Hematopoietic multipotent progenitor cell treated with erythropoietin and hydrocortisone succinate and interleukin-3 and kit ligand, for 6 days (in vitro differentiated cells): ENCODE measurements at regions not wholly inside any gene's neighbourhood (a gene's known extent, or its start where the extent isn't known, plus 50 kb on each side); places are given as distances from the start of the nearest gene placed in this dataset.
"Not testable (repeated sequence)": the region's sequence is repeated elsewhere in the genome, so short reads cannot be mapped to it uniquely, and the experiment has no call there.

Experiments used
- DNase-seq: peaks from one replicate; pipeline ENCODE4 v3.0.0-alpha.2; 2015

DNA sequence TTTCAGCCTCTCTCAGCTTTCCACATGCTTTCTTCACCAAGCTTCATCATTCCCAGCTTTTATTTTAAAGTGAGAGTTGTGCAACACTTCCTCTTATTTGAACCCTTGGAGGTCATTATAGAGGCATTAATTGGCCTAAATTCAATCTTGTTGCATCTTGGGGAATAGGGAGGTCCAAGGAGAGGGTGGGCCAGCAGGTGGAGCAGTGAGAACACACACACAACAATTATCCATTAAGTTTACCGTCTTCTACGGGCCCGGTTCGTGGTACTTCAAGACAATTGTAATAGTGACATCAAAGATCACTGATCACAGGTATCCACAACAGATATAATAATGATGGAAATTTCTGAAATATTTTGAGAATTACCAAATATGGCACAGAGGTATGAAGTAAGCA, 457.2 kb upstream of the SMIM21 start:
- no peak for DNase-seq

DNA sequence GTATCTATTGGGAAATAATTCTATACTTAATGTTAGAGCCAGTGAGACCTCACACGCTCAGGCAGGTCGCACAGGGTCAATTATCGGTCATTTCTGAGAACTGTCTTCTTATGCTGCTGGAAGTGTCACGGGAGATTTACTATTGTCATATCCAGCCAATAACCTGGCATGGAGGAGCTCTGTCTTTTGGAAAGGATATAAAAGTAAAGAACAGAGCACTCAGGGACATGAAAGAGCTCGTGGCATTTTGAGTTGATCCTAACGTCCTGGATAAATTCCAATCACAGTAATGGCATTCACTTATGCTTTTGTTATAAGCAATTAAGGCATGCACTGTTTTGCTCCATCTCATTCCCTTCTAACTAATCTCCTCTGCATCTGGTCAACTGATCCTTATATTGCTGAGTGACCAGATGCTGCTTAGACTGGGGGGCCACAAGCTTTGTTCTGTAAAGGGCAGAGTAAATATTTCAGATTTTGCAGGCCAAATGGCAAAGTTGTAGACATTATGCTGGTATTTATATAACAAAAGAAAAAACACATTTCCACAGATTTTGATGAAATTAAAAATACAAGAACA, 453.5 kb upstream of the SMIM21 start:
- DNase-seq: no peak

DNA sequence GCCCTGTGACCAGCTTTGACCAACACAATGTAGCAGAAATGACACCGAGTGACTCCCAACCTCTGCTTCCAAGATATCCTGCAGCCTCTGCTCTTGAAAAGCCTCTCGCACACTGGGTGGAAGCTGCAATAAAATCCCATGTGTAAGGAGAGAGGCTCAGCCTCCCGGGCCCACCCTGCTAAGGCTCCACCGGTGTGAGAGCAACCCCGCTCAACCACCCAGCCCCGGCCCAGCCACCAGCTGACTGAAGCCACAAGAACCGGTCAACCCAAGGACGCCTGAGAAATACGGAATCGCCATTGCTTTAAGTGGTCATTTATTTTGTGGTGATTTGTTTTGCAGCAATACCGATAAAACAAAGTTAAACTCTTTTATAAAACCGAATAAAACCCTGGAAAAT, 452.8 kb upstream of the SMIM21 start:
- no peak for DNase-seq

DNA sequence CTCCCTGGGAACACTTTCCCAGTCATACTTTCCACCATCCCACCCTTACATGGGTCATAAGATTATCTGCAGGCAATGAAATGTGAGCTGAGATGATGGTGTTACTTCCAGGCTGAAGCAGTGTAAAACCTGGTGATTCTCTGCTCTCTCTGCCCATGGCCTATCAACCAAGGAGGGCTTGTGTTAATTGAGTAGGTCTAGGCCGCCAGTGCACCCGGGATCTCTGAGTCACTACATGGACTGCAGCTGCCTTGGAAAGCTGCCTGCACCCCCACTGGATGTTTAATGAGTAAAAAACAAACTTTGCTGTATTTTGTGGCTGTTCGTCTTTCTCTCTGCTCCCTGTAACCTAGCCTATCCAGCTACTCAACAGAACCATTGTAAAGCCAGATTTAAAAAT, 451.7 kb upstream of the SMIM21 start:
- DNase-seq: no peak

DNA sequence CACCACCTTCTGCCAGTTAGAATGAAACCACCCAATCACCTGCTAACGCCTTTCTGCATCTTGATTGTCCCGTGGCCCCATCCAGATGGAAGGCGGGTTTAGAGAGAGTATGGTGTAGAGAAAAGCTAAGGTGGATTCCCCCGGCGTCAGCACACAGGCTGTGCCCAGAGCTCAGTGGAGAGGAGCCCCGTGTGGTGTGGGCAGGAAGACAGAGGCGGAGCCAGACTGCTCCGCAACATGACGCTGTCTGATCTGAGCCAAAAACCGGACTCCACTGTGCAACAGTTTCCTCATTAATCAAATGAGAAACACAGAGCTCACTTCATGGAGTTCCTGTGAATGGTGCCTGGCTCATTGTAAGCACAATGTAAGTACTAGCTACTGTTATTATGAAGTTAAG, 448.1 kb upstream of the SMIM21 start:
- no peak for DNase-seq

DNA sequence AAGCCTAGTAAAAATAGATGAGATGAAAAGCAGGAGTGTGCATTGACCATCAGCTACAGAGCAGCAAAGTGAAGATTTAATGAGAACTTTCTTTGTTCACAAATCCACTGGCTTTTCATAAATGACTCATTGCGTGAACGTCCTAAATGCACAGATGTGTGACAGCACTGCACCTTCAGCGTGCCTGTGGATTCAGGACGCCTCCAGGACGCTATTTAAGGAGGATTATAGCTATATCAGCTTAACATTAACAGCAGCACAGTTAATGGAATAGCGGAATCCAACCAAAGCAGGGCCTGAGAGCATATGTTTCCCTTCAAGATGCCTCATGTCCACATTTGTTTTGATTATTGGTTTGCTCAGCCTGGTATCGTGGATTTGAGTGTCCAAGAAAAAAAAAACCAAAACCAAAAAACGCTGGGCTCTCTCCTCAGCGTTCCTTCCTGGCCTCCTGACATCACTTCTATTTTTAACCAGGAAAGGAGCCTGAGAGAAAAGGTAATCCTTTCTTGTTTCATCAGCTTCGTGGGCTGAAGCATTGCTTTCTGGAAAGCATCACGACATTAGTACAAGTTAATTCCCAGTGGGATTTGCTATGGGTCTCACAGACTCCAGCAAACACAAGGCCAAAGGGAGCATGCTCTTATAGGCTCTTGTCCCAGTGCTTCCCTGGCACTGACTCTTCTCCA, 447.0 kb upstream of the SMIM21 start:
- DNase-seq: no peak

DNA sequence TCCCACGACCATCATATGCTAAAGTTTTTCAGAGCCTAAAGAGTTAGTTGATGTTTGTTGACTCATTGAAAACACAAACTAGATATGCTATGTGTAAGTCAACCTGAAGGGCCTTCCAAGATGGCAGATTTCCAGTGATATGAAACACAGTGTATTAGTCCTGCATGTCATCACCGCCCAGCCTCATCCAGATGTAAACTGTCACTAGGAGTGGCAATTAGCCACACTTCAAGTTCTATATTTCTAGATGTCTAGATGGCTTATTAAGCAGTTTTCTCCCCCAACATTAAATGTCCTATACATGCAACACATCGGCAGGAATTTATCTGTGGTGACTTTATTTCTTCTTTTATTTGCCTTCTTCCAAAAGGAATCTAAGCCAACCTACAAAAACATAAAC, 444.1 kb upstream of the SMIM21 start:
- DNase-seq: no peak

DNA sequence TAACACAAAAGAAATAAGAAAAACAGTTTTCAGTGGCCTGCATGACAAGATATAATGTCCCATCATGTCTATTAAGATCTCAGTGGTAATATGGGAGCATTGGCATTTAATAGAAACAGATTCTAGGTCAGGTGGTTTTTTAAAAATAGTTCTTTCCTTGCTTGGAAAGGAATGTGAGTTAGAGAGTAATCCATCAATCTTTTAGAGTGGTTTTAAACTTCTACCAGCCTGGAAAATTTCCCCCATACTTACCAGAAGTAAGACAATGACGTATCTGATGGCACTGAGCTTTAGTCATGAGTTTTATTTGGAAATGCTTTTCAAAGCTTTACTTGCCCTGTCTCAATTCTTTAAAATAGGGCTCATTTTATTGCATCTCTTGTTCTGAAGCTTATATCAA, 441.7 kb upstream of the SMIM21 start:
- no peak for DNase-seq

DNA sequence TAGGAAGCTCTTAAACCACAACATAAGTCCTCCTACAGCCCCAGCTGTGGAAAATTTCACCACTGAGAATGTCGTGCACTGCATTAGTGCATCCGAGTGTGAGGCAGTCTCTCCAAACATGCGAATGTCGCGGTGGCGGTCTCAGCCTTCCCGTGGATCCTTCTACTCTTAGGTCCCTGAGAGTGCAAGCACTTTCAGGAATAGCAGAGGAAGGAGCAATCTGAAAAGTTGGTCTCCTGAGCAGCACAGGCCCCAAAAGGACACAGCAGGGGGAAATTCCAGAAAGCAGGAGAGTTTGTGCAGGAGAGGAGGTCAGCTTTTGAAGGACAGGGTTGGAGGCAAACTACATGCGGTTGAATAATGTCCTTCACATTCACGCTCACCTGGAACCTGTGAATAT, 440.5 kb upstream of the SMIM21 start:
- DNase-seq: no peak

DNA sequence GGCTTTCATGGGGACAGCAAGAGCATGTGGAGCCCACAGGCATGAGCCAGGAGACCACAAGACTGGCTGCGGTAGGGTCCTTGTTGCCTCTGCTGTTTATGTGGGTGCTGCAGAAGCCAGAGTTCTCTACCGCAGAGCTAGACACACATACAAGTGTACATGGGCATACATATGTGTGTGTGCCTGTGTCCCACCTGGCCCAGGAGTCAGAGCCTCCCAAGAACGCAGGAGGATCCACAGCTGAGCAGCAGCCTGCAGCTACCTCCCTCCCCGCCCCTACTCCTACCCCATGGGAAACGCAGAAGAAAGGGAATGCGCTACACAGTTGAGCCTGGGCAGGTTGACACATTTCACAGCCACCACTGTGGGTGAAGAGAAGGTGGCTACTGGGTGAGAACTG, 438.1 kb upstream of the SMIM21 start:
- no peak for DNase-seq

DNA sequence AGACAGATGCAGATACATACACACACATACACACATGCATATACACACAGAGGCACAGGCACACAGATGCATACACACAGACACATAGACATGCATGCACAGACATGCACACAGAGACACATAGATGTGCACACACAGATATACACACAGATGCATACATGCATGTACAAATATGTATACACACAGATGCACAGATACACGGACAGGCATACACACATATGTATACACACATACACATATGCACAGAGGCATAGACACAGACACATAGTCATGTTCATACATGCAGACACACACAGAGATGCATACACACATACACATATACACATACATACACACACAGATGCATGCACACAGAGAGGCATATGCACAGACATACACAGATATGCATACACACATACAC, 437.3 kb upstream of the SMIM21 start:
- no peak for DNase-seq

DNA sequence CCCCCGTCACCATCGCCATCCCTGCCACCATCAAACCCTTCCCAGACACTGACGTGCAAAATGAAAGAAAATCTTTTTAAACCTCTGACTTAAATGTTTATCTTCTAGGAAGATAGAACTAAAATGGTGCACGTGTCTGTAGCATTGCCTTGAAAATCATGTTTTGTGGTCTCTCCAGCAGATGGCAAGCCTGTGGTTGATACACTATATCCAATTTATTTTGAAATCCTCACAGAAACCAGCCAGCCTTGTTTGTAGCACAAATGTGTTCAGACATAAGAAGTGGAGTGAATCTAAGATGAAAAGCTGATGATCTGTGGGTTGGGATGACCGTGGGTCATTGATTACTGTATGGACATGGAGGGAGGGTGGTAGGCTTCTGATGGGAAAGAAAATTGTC, 436.2 kb upstream of the SMIM21 start:
- no peak for DNase-seq

DNA sequence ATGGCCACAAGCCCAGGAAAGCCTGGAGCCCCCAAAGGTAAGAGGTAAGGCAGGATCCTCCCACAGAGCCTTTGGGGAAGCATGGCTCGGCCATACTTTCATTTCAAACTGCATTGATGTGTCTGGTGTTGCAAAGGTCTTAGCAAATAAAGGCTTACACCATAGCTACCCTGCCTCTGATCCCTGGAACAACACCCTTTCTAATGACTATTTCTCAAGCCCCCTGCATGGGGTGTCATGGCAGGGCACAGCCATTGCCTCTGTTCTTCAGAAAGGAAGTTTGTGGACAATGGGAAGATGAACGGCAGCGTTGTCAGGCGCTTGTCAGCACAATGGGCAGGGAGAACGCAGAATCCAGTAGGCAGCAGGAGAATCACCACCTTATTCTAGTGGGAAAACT, 435.0 kb upstream of the SMIM21 start:
- DNase-seq: no peak

DNA sequence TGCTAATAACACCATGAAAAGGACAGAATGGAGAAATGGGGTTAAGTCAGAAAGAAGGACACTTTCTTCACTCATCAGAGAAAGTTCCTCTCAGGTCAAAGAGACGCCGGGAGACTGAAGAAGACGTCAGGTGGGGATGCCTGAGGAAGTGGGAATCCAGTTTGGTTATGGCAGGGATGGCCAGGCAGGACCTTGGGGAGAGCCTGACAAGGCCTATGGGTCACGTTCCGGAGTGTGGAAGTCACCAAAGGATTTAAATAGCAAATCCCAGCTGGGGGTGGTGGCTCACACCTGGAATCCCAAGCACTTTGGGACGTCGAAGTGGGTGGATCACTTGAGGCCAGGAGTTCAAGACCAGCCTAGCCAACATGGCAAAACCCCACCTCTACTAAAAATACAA, 432.7 kb upstream of the SMIM21 start:
- no peak for DNase-seq

DNA sequence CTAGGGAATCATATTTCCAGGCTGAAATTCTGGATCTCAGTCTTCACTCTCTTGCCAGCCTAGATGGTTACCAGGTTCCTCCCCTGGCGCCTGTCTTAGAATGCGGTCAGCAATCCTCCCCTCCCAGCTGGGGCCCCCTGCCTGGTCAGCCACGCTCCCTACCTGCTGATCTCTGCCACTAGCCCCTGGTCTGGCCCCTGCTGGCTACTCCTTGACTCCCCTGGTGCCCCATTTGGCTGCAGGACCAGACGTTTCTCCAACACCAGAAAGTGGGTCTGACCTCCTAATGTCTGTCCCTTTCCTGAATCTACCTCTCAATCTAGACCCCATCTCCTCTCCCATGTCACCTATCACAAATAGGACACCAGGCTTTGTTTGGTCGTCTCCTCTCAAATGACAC, 432.0 kb upstream of the SMIM21 start:
- no peak for DNase-seq

DNA sequence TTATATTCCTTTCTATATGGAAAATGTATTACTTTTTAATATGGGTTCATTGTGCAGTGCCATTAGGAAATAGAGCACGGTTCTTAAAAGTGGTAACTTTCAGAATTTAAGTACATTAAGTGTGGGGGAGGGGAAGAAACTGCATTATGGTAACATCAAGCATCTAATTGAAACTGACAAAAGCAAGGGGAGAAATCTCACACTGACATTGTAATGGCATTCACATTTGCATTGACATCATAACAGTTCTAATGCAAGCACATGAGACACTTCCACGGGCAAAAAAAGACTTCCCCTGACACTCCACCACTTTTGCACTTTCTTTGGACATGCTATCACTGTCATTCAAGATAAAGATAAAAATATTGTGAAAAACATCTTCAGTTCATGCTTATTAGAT, 431.3 kb upstream of the SMIM21 start:
- no peak for DNase-seq

DNA sequence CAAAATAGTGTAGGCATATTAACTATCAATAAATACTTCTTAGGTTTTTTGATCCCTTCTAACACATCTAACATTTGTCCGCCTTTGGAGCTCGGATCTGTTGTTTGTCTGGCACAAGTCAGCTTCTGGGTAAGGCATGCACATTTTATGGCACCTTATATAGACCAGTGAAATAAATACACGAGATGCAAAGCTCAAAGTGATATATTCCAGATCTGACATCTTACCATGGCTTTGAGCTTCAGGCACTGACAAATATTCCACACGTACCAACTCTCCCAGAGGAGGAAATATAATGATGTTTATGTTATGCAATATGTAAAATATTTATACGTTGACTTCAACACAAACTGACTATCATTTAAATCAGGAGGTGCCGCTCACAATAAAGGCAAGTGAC, 430.1 kb upstream of the SMIM21 start:
- DNase-seq: no peak

DNA sequence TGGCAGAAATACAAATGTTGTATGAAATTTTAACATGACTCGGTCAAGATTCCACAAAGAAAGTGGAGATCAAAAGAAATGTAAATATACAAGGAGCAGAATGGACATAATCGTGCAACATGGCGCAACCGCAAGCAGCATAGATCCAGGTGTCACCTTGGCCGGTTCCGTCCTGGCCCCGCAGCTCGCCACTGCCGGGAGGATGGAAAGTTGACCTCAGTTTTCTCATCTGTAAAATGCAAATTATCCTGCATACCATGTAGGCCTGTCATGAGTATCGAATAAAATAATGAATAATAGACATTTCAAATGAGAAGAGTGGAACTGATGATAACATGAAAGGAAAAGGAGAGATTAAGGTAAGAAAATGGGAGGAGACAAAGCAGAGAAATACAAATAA, 427.3 kb upstream of the SMIM21 start:
- DNase-seq: no peak

DNA sequence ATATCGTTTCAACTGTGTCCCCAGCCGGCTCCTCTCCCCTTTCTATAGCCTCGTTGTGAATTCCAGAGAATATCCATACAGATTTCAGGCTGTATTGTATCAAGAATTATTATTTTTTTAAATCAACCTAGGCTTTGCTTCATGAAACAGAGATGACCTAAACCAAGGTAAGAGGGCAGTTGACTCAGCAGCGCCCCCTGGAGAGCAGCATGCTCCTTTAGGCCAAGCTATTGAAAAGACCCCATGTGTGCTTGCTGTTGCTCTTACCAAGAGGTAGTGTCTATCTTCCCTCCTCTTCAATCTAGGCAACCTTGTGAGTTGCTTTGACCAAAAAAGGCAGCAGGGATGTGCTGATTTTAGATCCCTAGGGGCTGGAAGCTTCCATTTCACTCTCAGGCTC, 426.7 kb upstream of the SMIM21 start:
- DNase-seq: peak; percentile 31

DNA sequence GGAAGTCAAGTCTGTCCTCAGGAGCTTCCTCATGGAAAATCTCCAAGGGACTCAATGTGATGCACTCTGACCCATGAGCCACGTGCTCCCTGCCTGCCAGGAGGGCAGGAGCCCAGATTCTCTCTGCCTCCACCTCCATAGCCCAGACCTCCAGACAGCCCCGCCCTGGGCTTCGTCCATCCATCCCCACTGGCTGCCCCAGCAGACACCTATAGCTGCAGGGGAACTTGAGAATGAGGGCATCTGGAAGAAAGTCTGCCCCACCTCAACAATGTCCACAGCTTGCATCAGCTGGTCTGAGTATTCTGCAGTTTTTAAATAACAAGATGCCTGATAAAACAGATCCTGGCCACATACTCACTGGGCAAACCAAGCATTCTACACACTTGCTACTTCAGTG, 418.8 kb upstream of the SMIM21 start:
- DNase-seq: no peak

DNA sequence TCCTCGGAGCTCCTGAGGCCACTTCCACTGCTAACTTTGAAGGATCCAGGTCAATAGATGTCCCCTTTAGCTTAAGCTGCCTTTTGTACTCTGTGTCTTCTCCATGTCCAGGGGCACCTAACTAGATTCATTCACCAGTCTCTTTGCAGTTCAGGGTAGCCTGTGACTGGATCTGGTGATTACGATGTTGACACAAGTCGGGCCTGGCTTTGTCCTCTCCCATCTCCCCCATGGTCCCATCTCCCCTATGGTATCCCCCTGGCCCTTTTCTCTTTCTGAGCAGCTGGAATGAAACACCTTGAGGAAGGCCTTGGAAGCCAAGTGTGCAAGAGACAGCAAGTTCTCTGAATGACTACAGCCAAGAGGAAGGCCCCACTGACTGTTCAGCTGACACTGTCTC, 417.9 kb upstream of the SMIM21 start:
- no peak for DNase-seq

DNA sequence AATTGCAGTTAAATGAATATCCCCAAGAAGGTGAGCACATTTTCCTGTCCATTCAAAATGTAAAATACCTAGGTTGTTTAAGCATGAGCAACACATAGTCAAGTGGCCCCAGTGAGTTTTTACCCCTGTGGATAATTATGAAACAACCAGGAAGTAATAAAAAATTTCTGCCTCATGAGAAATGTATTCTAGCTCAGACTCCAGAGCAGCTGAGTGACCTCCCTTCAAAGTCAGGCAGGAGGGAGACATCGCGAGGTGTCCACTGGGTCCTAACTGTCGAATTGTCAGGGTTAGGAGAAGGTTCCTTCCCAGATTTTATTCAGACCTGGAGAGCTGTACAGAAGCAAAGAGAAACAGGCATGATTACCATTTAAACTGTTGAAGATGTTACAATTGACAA, 416.6 kb upstream of the SMIM21 start:
- DNase-seq: no peak

DNA sequence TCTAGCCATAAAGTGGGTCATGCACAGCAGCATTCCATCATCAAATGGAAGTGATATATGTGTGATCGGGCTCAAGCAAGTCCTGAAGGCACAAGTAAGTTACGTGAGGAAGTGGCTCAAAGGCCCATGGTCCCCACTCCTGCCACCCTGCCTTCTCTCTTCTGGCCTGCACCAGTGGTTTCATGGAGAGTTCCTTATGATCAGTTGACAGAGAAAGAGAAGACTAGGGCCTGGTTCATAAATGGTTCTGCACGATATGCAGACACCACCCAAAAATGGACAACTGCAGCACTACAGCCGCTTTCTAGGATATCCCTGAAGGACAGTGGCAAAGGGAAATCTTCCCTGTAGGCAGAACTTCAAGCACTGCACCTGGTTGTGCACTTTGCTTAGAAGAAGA, 412.6 kb upstream of the SMIM21 start:
- DNase-seq: no peak

DNA sequence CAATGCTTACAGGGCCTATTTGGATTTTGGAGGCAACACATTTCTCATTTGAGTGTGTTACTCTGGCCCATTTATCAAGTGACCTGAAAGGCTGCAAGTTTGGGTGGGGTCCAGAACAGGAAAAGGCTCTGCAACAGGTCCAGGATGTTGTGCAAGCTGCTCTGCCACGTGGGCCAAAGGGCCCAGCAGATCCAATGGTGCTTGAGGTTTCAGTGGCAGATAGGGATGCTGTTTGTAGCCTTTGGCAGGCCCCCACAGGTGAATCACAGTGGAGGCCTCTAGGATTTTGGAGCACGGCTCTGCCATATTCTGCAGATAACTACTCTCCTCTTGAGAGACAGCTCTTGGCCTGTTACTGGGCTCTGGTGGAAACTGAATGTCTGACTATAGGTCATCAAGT, 412.2 kb upstream of the SMIM21 start:
- DNase-seq: not testable (repeated sequence)

DNA sequence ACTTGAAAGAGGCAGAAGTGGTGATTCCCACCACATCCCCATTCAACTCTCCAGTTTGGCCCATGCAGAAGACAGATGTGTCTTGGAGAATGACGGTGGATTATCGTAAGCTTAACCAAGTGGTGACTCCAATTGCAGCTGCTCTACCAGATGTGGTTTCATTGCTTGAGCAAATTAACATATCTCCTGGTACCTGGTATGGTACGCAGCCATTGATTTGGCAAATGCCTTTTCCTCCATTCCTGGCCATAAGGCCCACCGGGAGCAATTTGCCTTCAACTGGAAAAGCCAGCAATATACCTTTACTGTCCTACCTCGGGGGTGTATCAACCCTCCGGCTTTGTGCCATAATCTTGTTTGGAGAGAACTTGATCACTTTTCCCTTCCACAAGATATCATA, 411.5 kb upstream of the SMIM21 start:
- no peak for DNase-seq

DNA sequence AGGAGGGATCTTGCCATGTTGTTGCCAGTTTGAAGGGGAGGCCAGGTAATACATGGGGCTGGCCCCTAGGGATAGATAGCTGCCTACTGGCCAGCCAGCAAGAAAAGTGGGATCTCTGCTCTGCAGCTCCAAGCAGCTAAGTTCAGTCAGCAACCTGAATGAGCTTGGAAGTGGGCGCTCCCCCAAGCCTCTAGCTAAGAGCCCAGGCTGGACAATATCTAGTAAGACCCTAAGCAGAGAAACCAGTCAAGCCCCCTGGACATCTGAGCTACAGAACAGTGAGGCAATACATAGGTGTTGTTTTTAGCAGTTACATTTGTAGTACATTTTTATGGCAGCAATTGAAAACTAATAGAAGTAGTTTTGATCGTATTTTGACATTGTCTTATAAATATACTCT, 409.8 kb upstream of the SMIM21 start:
- DNase-seq: no peak
